Thoracic aorta (tissue), 2 donors: ENCODE measurements at regions not wholly inside any gene's neighbourhood (a gene's known extent, or its start where the extent isn't known, plus 50 kb on each side); places are given as distances from the start of the nearest gene placed in this dataset.

ENCODE experiments used
- ATAC-seq: fragments of 150-250 bp; one replicate; pipeline ENCODE4 v1.8.0; 2017; ENCODE audit warnings: low read depth; ENCODE audit not compliant: insufficient number of reproducible peaks, low FRiP score
- DNase-seq: peaks from one replicate; pipeline ENCODE4 v3.0.0-alpha.2; 2020; ENCODE audit warnings: low spot score
- H3K27ac ChIP-seq, 2 donors: fragments of 200-600 bp; sonication (generic); 1 replicate in 1 of 2; 2 replicates in 1 of 2; pipeline ENCODE4 v1.5.1; 2016; ENCODE audit warnings: mild to moderate bottlenecking in 2 of 2, moderate library complexity in 2 of 2
- H3K27me3 ChIP-seq: fragments of 200-600 bp; sonication (generic); replicated peaks from 2 replicates; pipeline ENCODE4 v1.6.0; 2016; ENCODE audit warnings: mild to moderate bottlenecking; ENCODE audit not compliant: insufficient read depth
- H3K36me3 ChIP-seq: fragments of 200-600 bp; sonication (generic); one replicate; pipeline ENCODE4 v1.5.1; 2016
- H3K4me1 ChIP-seq, 2 donors: fragments of 200-600 bp; sonication (generic); 1 replicate in 1 of 2; 2 replicates in 1 of 2; pipeline versions ENCODE4 v1.5.1 to v1.6.0; 2016; ENCODE audit warnings: low read depth in 2 of 2, mild to moderate bottlenecking in 1 of 2; ENCODE audit not compliant: control insufficient read depth in 1 of 2
- H3K4me3 ChIP-seq: fragments of 200-600 bp; sonication (generic); 2 replicates; pipeline ENCODE4 v1.5.1; 2016; ENCODE audit warnings: mild to moderate bottlenecking
- H3K9me3 ChIP-seq: fragments of 200-600 bp; sonication (generic); 2 replicates; pipeline ENCODE4 v1.5.1; 2016
- CTCF ChIP-seq: fragments of 200-600 bp; sonication (generic); IDR thresholded peaks from one replicate; pipeline ENCODE4 v1.5.1; 2019; ENCODE audit warnings: antibody characterized with exemption

- H3K9me3 ChIP-seq = peaks cover 4% of the 10 kb centered on the region
- no peak for ATAC-seq
- TF ChIP-seq CTCF = no peak
Measured at GRCh38 chr21:35291034-35291433, 241.9 kb upstream of the RUNX1 start.

GRCh38 chr21:35288238-35288637, 239.1 kb upstream of the RUNX1 start:
- no peak for DNase-seq
- H3K4me1 ChIP-seq = peaks cover 0 to 2% of the 10 kb centered on the region in 2 donors
- peaks cover 4% of the 10 kb centered on the region for H3K9me3 ChIP-seq
- no peak overlapping the region for H3K27ac ChIP-seq
- no peak for TF ChIP-seq CTCF
- H3K27me3 ChIP-seq = no peaks in the 10 kb centered on the region
- H3K4me3 ChIP-seq = no peak overlapping the region
- ATAC-seq = no peak
- no peaks in the 10 kb centered on the region for H3K36me3 ChIP-seq

More at GRCh38 chr21:35291034-35291433, 241.9 kb upstream of the RUNX1 start:
- Histone ChIP-seq H3K27ac (no peak overlapping the region), H3K27me3 (no peaks in the 10 kb centered on the region), H3K36me3 (no peaks in the 10 kb centered on the region), H3K4me1 (peaks cover 0 to 5% of the 10 kb centered on the region in 2 donors), H3K4me3 (no peak overlapping the region)
- no peak for DNase-seq

GRCh38 chr21:35284199-35284598, 235.1 kb upstream of the RUNX1 start:
- TF ChIP-seq CTCF = no peak
- no peak overlapping the region for H3K27ac ChIP-seq
- DNase-seq (no peak), ATAC-seq (no peak)
- H3K4me3 ChIP-seq = no peak overlapping the region
- no peaks in the 10 kb centered on the region for H3K36me3 ChIP-seq
- peaks cover 0 to 6% of the 10 kb centered on the region in 2 donors for H3K4me1 ChIP-seq
- peaks cover 4% of the 10 kb centered on the region for H3K9me3 ChIP-seq
- no peaks in the 10 kb centered on the region for H3K27me3 ChIP-seq

- DNase-seq (no peak), ATAC-seq (no peak)
- H3K4me3 ChIP-seq = no peak overlapping the region
- no peaks in the 10 kb centered on the region for H3K36me3 ChIP-seq
- peaks cover 4% of the 10 kb centered on the region for H3K9me3 ChIP-seq
- no peaks in the 10 kb centered on the region for H3K27me3 ChIP-seq
- H3K27ac ChIP-seq = no peak overlapping the region
- no peak for TF ChIP-seq CTCF
- H3K4me1 ChIP-seq = peaks cover 0 to 9% of the 10 kb centered on the region in 2 donors
Measured at GRCh38 chr21:35282944-35283343, 233.8 kb upstream of the RUNX1 start.

- ATAC-seq (no peak), DNase-seq (no peak)
- H3K27me3 ChIP-seq = no peaks in the 10 kb centered on the region
- H3K27ac ChIP-seq = no peak overlapping the region
- no peaks in the 10 kb centered on the region for H3K36me3 ChIP-seq
- no peak for TF ChIP-seq CTCF
- H3K4me1 ChIP-seq = peaks cover 0 to 17% of the 10 kb centered on the region in 2 donors
- no peak overlapping the region for H3K4me3 ChIP-seq
- H3K9me3 ChIP-seq = no peaks in the 10 kb centered on the region
Measured at GRCh38 chr21:35281956-35282355, 232.9 kb upstream of the RUNX1 start.
